ENCODE measurements at regions not wholly inside any gene's neighbourhood (a gene's known extent, or its start where the extent isn't known, plus 50 kb on each side); places are given as distances from the start of the nearest gene placed in this dataset.
"Not testable (repeated sequence)": the region's sequence is repeated elsewhere in the genome, so short reads cannot be mapped to it uniquely, and the experiment has no call there.

- DNase-seq, result no peak
These were observed 400.8 kb downstream of the SMOC2 start for GRCh38 chr6:168841609-168842278.

GRCh38 chr6:168840932-168841331 lies 399.9 kb downstream of the SMOC2 start:
- DNase-seq, result not testable (repeated sequence)

- not testable (repeated sequence) for DNase-seq
These were observed 399.3 kb downstream of the SMOC2 start for GRCh38 chr6:168840299-168840698.

DNA sequence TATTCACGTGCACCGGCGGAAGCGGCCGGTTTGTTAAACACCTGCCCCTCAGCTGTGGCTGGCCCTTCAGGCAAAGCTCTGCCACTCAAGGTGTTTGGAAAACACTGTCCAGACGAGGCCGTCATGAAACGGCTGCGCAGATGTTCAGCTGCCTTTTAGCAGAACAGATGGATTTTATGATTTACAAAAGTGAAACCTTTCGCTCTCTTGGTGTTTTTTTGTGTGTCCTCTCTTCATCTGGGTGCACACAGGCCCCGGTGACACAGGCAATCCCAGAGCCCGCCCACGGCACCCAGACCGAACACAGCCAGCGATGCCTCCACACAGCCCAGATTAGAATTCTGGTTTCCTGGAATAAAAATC lies 397.0 kb downstream of the SMOC2 start:
- no peak for DNase-seq

DNA sequence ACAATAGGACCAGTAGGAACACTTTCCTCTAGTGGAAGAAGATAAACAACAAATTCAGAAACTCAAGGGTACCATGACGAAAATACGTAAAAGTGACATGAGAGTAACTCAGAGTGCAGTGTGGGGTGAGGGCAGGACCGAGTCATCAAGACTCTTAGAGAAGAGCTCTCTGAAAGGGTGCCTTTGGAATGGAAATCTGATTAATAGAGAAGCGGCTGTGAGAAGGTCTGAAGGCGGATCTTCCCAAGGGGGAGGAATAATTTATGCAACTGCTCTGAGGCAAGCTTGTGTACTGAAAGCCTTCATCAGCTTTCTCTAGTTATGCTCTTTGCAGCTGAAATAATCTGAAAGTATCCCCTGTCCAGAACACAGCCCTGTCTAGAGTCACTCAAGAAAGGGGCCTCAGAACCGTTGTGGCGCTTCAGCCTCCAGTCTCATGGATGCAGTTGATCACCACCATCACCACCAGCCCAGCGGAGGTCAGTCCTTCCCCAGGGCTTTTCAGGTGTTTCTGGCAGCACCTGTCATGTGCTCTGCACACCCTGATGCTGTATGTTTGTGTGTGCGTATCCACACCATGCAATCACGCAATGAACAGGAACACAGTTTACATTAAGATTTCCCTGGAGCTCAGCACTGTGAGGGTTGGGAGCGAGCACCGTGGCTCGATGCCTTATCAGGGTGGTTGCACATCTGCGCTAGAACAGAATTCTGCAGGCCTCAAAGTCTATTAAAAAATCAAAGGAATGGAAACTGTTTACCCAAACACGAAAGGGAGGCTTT lies 396.5 kb downstream of the SMOC2 start:
- DNase-seq, result no peak

DNA sequence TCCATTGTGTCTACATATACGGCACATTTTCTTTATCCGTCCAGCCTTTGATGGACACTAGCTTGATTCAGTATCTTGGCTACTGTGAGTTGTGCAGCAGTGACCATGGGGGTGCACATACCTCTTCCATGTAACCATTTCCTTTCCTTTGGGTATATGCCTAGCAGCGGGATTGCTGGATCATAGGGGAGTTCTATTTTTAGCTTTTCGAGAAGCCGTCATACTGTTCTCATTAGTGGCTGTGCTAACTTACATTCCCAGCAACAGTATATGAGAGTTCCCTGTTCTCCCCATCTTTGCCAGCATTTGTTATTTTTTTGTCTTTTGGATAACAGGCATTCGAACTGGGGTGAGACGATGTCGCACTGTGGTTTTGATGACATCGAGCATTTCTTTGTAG lies 395.0 kb downstream of the SMOC2 start:
- DNase-seq, result no peak

GRCh38 chr6:168834801-168835200 lies 393.8 kb downstream of the SMOC2 start:
- DNase-seq, result no peak

DNA sequence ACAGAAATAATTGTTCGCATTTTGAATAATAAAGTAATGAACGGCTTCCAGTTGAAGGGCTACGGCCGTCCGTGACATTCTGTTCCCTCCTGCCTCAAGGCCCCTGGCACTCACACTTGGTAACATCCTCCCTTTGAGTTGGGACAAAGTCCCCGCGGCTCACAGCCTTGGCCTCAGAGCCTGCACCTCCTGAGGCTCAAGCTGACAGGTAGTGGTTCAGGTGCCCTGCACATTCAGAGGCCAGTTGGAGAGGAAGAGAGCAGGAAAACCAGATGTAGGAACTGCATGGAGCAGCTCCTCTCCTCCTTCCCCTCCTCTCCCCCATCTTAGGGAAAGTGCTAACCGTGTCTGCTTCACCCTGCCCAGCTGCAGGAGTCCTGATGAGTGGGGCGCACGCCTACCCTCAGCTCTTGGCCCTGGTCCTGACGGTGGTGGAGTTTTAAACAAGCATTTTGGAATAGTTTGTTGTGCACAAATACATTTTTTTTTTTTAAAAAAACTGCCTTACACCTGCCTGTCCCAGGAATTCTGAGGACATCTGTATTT lies 393.1 kb downstream of the SMOC2 start:
- DNase-seq, result no peak

GRCh38 chr6:168828800-168829199 lies 387.8 kb downstream of the SMOC2 start:
- DNase-seq, result no peak

GRCh38 chr6:168828035-168828434 lies 387.1 kb downstream of the SMOC2 start:
- no peak for DNase-seq

DNA sequence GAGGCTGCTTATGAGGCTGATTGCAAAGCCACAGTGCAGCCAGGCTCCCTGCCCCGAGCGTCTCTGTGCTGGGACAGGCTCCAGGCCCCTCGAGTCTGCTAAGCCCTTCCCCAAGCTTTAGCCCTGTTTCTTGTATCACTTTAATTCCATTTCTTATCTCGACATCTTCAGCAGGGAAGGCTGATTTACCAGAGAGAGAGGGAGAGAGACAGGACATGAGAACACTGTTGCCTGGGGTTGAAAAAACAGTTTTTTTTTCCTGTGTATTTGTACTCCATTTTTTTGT lies 386.5 kb downstream of the SMOC2 start:
- no peak for DNase-seq

DNA sequence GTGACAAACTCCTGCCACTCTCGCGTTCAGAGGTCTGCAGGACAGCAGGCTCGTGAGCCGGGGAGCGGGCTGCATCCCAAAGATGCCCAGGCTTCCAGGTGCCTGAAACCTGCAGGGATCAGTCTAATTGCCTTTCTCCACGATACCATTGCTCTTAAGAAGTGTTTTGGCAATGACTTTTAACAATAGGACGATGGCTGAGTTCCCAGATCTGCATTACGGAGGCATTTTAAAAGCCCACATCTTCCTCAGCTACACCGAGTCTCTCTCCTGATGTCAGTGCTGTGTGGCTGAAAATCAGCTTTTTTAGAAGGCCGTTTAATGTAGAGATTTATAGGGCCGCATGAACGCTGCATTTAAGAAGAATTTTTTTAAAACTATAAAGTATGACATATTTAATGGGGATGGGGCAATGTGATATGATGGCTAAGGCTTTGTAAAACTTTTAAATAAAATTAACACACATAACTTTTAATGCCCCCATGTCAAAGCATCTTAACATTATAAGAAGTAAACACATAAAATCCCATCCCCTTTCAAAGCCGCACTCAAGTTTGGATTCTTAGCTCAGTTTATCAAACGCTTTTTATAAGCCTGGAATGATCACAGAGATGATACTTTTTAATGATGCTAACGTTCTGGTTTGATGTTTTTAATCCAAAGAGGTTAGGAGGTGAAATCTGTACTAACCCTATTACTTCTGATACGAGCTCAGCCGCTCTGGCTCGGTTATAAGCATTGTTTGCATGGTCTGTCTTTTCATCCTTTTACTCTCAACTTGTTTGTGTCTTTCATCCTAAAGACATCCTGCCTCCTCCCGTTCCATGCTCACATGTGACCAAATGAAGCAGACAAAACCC lies 386.0 kb downstream of the SMOC2 start:
- no peak for DNase-seq

- no peak for DNase-seq
These were observed 385.1 kb downstream of the SMOC2 start for GRCh38 chr6:168826078-168826390.

DNA sequence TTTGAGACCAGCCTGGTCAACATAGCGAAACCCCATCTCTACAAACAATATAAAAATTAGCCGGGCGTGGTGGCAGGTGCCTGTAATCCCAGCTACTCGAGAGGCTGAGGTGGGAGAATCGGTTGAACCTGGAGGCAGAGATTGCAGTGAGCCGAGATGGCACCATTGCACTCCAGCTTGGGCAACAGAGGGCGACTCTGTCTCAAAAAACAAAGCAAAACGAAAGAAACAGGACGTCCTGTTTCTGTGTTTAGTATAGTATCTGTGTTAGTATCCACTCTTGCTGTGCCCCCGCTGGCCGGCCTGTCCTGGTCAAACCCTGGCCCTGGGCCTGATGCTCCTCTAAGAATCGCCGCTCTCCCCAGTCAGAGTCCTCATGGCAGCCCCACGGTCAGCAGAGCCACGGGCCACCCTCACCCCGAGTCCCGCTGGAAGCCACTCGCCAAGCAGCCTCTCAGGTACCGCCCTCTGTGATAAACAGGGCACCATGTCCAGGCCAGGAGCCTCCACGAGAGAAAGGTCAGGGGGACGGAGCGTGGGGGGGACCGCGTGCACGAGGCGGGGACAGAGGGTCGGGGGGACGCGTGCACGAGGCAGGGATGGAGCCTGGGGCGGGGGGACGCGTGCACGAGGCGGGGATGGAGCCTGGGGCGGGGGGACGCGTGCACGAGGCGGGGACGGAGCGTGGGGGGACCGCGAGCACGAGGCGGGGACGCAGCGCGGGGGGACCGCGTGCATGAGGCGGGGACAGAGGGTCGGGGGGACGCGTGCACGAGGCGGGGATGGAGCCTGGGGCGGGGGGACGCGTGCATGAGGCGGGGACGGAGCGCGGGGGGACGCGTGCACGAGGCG lies 384.5 kb downstream of the SMOC2 start:
- DNase-seq, result no peak

- no peak for DNase-seq
These were observed 382.6 kb downstream of the SMOC2 start for GRCh38 chr6:168823397-168824212.

DNA sequence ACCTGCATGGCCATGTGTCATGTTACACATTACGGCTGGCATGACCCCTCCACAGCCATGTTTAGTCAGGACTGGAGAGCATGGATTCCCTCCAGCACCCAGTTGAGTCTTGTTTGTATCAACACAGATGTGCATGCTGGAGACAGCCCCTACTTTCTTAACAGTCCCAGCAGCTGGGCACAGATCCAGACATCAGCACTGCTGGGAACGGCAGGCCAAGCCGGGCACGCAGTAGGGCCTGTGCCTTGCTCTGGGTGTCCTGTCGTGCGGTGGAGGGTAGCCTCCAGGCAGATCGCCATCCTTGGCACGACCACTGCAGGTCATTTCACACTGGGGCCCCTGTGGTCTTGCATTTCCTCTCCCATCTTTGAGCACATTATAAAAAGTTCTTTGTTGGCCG lies 381.4 kb downstream of the SMOC2 start:
- DNase-seq, result no peak

DNA sequence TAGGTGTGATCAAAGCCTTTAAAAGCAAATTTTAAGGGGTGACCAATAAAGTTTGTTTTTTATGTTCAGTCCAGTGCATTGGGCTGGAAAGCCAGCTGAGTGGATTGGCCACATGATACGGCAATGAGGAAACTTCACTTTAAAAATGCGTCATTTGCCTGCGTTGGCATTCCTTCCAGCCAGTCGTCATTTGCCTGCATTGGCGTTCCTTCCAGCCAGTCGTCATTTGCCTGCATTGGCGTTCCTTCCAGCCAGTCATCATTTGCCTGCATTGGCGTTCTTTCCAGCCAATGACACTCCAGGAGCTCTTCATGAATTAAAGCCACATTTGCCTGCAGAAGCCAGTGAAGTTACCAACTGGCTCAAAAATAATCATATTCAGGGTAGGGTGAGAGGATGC lies 378.6 kb downstream of the SMOC2 start:
- DNase-seq, result no peak

- DNase-seq, result no peak
These were observed 376.7 kb downstream of the SMOC2 start for GRCh38 chr6:168817558-168818159.

- DNase-seq, result no peak
These were observed 374.2 kb downstream of the SMOC2 start for GRCh38 chr6:168815229-168815628.

GRCh38 chr6:168808232-168808631 lies 367.2 kb downstream of the SMOC2 start:
- DNase-seq, result no peak

DNA sequence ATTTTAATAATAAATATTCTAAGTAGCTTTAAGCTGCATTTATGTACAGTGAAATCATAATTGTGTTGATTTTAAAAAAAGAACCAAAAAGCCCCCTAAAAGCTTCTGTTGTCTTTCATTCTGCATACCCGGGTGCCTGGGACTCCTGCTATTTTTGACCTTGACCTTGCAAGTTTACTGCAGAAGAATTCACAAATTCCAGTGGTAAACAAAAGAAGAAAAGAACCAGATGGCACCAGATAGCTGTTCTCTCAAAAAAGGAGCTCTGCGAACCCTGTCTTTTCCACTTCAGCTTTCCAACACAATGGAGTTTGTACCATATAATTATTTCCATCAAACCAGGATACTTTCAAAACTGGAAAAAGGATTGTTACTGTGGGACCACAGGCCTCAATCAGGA lies 363.3 kb downstream of the SMOC2 start:
- DNase-seq, result no peak

- no peak for DNase-seq
These were observed 362.9 kb downstream of the SMOC2 start for GRCh38 chr6:168803874-168804273.

All from activated naive CD4-positive, alpha-beta T cell treated with Interleukin-2 at 50 U/mL for 16 hours (primary cell).